ENCODE measurements at regions not wholly inside any gene's neighbourhood (a gene's known extent, or its start where the extent isn't known, plus 50 kb on each side); places are given as distances from the start of the nearest gene placed in this dataset.

DNA sequence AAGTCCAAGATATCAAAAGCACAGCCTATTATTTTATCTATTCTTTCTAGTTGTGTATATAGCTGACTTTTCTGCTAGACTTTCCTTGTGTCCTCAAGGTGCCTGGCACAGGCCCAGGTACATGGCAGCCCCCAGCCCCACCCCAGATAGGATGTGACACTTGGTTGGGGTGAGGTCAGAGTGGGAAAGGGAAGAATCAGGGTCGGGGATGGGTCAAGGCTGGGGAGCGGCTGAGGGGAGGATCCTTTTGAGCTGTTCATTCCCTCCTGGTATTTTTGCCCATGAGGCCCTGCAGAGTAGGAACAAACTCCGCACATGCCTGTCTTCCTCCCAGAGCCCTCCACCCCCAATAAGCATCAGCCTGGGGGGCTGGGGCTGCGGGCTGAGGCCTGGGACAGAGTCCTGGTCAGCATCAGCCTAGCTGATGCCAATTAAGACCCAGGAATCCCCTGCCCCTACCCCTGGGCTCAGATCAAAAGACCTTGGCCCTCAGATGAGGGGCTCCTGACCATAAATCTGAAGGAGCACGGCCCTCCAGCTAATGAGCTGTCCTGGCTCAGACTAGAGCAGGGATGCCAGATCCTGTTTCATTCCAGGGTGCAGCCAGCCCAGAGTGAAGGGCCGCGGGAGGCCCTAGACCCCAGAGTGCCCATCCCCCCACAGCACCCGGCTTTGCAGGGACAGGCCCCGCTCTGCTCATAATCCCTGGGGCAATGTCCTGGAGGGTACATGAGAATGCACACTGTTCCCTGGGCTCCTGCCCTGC lies 85.3 kb downstream of the SDC1 start:
- Mint-ChIP-seq H3K4me1 (no peaks in the 10 kb centered on the region), H3K27me3 (peaks cover 2% of the 10 kb centered on the region), H3K27ac (no peak overlapping the region), H3K9me3 (no peaks in the 10 kb centered on the region), H3K36me3 (no peaks in the 10 kb centered on the region), H3K4me3 (no peak overlapping the region)
- DNase-seq (ENCODE audit: low spot score in 2 of 2): no peak
- ATAC-seq (ENCODE audit: low read depth): no peak

- no peak overlapping the region for H3K4me3 Mint-ChIP-seq
- H3K36me3 Mint-ChIP-seq: no peaks in the 10 kb centered on the region
- DNase-seq (ENCODE audit: low spot score in 2 of 2) (no peak), ATAC-seq (ENCODE audit: low read depth) (no peak)
- peaks cover 2% of the 10 kb centered on the region for H3K27me3 Mint-ChIP-seq
- H3K9me3 Mint-ChIP-seq: no peaks in the 10 kb centered on the region
- no peaks in the 10 kb centered on the region for H3K4me1 Mint-ChIP-seq
- H3K27ac Mint-ChIP-seq: no peak overlapping the region
These were observed 86.2 kb downstream of the SDC1 start for GRCh38 chr2:20138696-20139095.

DNA sequence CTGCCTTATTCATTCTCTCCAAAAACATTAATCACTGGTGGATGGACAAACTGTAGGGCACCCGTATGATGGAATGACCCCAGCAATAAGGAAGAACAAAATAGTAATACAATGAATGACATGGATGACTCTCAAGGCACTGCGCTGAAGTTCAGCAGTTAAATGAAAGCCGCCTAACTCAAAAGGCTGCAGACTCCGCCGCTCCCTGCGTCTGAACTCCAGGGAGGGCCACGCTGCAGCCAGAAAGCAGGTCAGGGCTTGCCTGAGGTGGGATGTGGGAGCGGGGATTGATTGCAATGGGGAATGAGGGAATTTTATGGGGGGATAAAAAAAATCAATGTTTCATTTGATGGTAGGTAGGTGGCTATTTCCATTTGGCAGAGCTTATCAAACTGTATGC lies 86.5 kb upstream of the LAPTM4A start:
- ATAC-seq (ENCODE audit: low read depth): no peak
- Mint-ChIP-seq H3K27me3 (no peaks in the 10 kb centered on the region), H3K4me1 (no peaks in the 10 kb centered on the region), H3K27ac (no peak overlapping the region), H3K9me3 (no peaks in the 10 kb centered on the region), H3K4me3 (no peak overlapping the region), H3K36me3 (no peaks in the 10 kb centered on the region)
- no peak for DNase-seq (ENCODE audit: low spot score in 2 of 2)

GRCh38 chr2:20137131-20137571 lies 85.7 kb upstream of the LAPTM4A start:
- H3K27ac Mint-ChIP-seq: no peak overlapping the region
- H3K27me3 Mint-ChIP-seq: peaks cover 3% of the 10 kb centered on the region
- no peaks in the 10 kb centered on the region for H3K9me3 Mint-ChIP-seq
- ATAC-seq (ENCODE audit: low read depth) (no peak), DNase-seq (ENCODE audit: low spot score in 2 of 2) (no peak)
- no peaks in the 10 kb centered on the region for H3K4me1 Mint-ChIP-seq
- H3K4me3 Mint-ChIP-seq: no peak overlapping the region
- no peaks in the 10 kb centered on the region for H3K36me3 Mint-ChIP-seq

DNA sequence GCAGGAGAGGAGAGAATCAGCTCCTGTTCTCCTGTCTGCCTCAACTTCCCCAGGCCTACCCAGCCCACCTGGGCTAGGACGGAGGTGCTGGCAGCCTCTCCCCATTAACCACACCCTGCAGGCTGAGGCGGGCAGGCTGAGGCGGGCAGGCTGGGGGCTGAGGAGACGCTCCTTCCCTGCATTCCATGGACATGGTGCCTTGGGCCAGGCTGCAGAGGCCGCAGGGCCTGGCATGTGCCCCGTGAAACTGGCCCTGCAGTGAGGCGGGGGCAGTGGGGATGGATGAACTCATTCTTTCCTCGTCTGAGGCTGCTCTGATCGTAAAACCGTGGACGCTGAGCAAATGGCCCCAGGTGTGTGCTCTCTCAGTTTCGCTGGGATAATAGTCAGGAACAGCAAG lies 84.7 kb upstream of the LAPTM4A start:
- no peak for DNase-seq (ENCODE audit: low spot score in 2 of 2)
- Mint-ChIP-seq H3K36me3 (no peaks in the 10 kb centered on the region), H3K27me3 (peaks cover 4% of the 10 kb centered on the region), H3K27ac (no peak overlapping the region), H3K4me3 (no peak overlapping the region), H3K9me3 (no peaks in the 10 kb centered on the region), H3K4me1 (no peaks in the 10 kb centered on the region)
- no peak for ATAC-seq (ENCODE audit: low read depth)

- no peaks in the 10 kb centered on the region for H3K36me3 Mint-ChIP-seq
- no peaks in the 10 kb centered on the region for H3K9me3 Mint-ChIP-seq
- no peaks in the 10 kb centered on the region for H3K4me1 Mint-ChIP-seq
- no peak overlapping the region for H3K4me3 Mint-ChIP-seq
- H3K27ac Mint-ChIP-seq: no peak overlapping the region
- DNase-seq (ENCODE audit: low spot score in 2 of 2) (peak in 1 of 2 donors; percentile 7), ATAC-seq (ENCODE audit: low read depth) (peak; percentile 50)
- H3K27me3 Mint-ChIP-seq: peaks cover 4% of the 10 kb centered on the region
These were observed 84.2 kb upstream of the LAPTM4A start for GRCh38 chr2:20135631-20136050.

DNA sequence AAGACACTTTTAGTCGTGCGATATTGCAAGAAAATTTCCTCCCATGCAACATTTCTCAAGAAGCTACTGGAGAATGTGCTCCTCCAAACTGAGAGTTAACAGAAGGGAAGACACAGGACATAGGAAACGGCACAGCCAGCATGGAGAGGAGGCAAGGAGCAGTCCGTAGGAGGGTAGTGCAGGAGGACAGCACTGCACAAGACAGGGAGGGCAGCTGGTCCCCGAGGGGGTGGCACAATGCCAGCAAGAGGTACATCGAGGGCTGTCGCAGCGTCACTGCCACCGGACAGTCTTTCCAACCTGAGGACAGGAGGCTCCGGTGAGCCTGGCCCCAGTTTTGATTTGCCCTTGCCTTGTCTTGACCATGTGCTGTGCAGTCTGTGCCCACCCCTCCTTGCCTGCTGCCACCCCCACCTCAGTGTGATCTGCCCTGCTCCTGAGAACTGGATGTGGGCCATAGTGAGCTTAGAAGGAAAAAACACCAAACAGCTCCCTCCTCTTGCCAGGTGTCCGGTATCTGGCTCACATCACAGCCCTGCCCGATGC lies 81.6 kb upstream of the LAPTM4A start:
- Mint-ChIP-seq H3K9me3 (no peaks in the 10 kb centered on the region), H3K27me3 (peaks cover 9% of the 10 kb centered on the region), H3K4me3 (no peak overlapping the region), H3K27ac (no peak overlapping the region), H3K36me3 (no peaks in the 10 kb centered on the region), H3K4me1 (no peaks in the 10 kb centered on the region)
- no peak for DNase-seq (ENCODE audit: low spot score in 2 of 2)
- ATAC-seq (ENCODE audit: low read depth): no peak

DNA sequence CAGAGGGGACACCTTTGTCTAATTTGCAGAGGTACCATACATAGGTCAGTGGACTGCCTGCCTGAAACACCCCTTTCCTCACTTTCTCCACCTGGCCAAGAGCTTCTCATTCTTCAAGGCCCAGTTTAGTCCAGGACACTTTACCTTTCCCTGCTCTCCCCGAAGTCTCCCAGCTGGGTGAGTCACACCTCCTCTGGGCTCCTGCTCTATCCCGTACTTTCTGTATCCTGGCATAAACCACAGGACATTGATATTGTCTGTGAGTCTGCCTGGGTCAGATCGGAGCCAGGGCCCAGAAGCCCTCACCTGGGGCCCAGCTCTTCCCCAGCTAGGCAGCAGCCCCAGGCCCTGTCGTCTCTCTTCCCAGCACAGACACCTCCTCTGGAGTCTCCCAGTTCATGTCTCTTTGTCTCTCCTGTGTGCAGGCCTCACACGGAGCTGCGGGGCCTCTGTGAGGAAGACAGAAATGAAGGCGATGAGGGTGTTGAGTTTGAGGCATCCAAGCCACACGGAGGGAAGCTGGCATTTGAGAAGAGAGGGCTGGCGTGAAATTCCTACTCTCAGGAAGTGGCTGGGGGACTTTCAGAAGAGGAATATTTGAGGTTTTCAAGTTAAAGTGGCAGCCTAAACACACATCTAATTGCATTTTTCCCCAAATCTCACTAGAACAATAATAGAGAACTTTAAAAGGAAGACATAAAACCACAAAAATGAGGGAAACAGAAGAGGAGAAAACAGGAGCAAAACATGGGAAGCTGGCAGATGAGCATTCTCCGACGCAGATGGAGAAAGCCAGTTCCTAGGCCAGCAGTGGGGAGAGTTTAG lies 79.6 kb upstream of the LAPTM4A start:
- H3K4me3 Mint-ChIP-seq: no peak overlapping the region
- no peaks in the 10 kb centered on the region for H3K4me1 Mint-ChIP-seq
- ATAC-seq (ENCODE audit: low read depth): no peak
- H3K36me3 Mint-ChIP-seq: no peaks in the 10 kb centered on the region
- H3K27ac Mint-ChIP-seq: no peak overlapping the region
- DNase-seq (ENCODE audit: low spot score in 2 of 2): no peak
- no peaks in the 10 kb centered on the region for H3K9me3 Mint-ChIP-seq
- peaks cover 9% of the 10 kb centered on the region for H3K27me3 Mint-ChIP-seq

GRCh38 chr2:20130160-20130560 lies 78.7 kb upstream of the LAPTM4A start:
- Mint-ChIP-seq H3K9me3 (no peaks in the 10 kb centered on the region), H3K4me3 (no peak overlapping the region), H3K36me3 (no peaks in the 10 kb centered on the region), H3K27ac (no peak overlapping the region), H3K27me3 (peaks cover 9% of the 10 kb centered on the region), H3K4me1 (no peaks in the 10 kb centered on the region)
- DNase-seq (ENCODE audit: low spot score in 2 of 2) (no peak), ATAC-seq (ENCODE audit: low read depth) (no peak)

- Mint-ChIP-seq H3K4me1 (no peaks in the 10 kb centered on the region), H3K27ac (no peak overlapping the region), H3K27me3 (peaks cover 9% of the 10 kb centered on the region), H3K36me3 (no peaks in the 10 kb centered on the region), H3K4me3 (no peak overlapping the region), H3K9me3 (no peaks in the 10 kb centered on the region)
- DNase-seq (ENCODE audit: low spot score in 2 of 2) (no peak), ATAC-seq (ENCODE audit: low read depth) (no peak)
These were observed 78.1 kb upstream of the LAPTM4A start for GRCh38 chr2:20129331-20130159.

- no peak overlapping the region for H3K4me3 Mint-ChIP-seq
- no peaks in the 10 kb centered on the region for H3K36me3 Mint-ChIP-seq
- no peak overlapping the region for H3K27ac Mint-ChIP-seq
- DNase-seq (ENCODE audit: low spot score in 2 of 2) (no peak), ATAC-seq (ENCODE audit: low read depth) (no peak)
- peaks cover 9% of the 10 kb centered on the region for H3K27me3 Mint-ChIP-seq
- H3K9me3 Mint-ChIP-seq: no peaks in the 10 kb centered on the region
- H3K4me1 Mint-ChIP-seq: no peaks in the 10 kb centered on the region
These were observed 77.3 kb upstream of the LAPTM4A start for GRCh38 chr2:20128506-20129330.

DNA sequence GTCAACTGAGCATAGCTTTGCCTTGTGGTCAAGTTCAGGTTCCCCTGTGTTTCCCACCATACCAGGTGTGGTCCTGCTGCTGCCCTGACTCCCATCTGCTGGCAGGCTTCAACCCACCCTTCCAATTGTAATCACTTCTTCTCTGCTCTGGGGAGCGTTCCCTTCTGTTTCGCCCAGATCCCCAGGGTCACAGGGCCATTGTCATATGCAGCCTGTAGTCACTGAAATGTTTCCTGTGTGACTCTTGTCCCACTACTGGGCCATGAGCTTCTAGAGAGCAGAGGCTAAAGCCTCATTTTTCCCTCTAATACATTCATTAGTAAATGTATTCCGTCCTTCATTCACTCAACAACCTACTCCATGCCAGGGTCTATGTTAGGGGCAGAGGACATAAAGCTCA lies 75.0 kb upstream of the LAPTM4A start:
- H3K27ac Mint-ChIP-seq: no peak overlapping the region

DNA sequence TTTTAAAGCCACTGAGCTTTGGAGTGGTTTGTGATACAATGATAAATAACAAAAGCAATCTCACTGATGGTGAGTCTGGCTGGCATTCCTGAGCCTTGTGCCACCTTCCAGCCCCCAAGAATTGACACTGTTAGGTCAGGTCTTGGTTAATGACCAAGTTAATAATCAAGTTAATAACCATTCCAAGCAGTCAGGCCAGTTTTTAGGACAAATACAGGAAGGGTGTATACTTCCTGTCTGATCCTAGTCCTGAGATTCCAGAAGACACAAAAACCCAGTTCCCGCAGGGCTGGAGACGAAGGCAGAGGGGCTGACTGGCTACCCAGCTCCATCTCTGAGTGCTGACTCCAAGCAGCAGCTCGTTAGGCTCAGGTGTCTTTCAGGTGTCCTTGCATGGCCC lies 74.6 kb upstream of the LAPTM4A start:
- no peak overlapping the region for H3K4me3 Mint-ChIP-seq
- peaks cover 12% of the 10 kb centered on the region for H3K27me3 Mint-ChIP-seq
- DNase-seq (ENCODE audit: low spot score in 2 of 2): no peak
- no peak overlapping the region for H3K27ac Mint-ChIP-seq
- no peaks in the 10 kb centered on the region for H3K36me3 Mint-ChIP-seq
- H3K4me1 Mint-ChIP-seq: no peaks in the 10 kb centered on the region
- H3K9me3 Mint-ChIP-seq: no peaks in the 10 kb centered on the region
- ATAC-seq (ENCODE audit: low read depth): no peak

More for the DNA sequence above, 75.0 kb upstream of the LAPTM4A start:
- H3K4me3 Mint-ChIP-seq: no peak overlapping the region
- H3K36me3 Mint-ChIP-seq: no peaks in the 10 kb centered on the region
- ATAC-seq (ENCODE audit: low read depth) (no peak), DNase-seq (ENCODE audit: low spot score in 2 of 2) (no peak)
- no peaks in the 10 kb centered on the region for H3K4me1 Mint-ChIP-seq
- H3K27me3 Mint-ChIP-seq: peaks cover 12% of the 10 kb centered on the region
- no peaks in the 10 kb centered on the region for H3K9me3 Mint-ChIP-seq

Data from memory B cell (primary cell).